Liver (tissue), 8 donors: ENCODE measurements at regions not wholly inside any gene's neighbourhood (a gene's known extent, or its start where the extent isn't known, plus 50 kb on each side); places are given as distances from the start of the nearest gene placed in this dataset.

Experiments used
- DNase-seq: peaks from one replicate; pipeline ENCODE4 v3.0.0-alpha.2; 2017; ENCODE audit warnings: low spot score
- H3K27ac ChIP-seq, 2 donors: one replicate each; pipeline ENCODE4 v1.7.0; 2013; ENCODE audit warnings: inconsistent platforms in 2 of 2, low read length in 2 of 2, control low read depth in 1 of 2, low read depth in 1 of 2, mild to moderate bottlenecking in 1 of 2
- H3K27me3 ChIP-seq, 4 donors: one replicate each; pipeline versions ENCODE4 v1.6.1 to v1.7.0; 2013; ENCODE audit warnings: low read length in 3 of 4, inconsistent platforms in 1 of 4, mild to moderate bottlenecking in 1 of 4, moderate library complexity in 1 of 4; ENCODE audit not compliant: control insufficient read depth in 4 of 4, insufficient read depth in 4 of 4
- H3K36me3 ChIP-seq, 4 donors: one replicate each; pipeline versions ENCODE4 v1.6.1 to v1.7.0; 2013; ENCODE audit warnings: low read length in 3 of 4, mild to moderate bottlenecking in 3 of 4, low read depth in 1 of 4, moderate library complexity in 1 of 4; ENCODE audit not compliant: control insufficient read depth in 4 of 4, insufficient read depth in 3 of 4
- H3K4me1 ChIP-seq, 4 donors: one replicate each; pipeline versions ENCODE4 v1.6.1 to v1.7.0; 2013; ENCODE audit warnings: low read length in 3 of 4, mild to moderate bottlenecking in 3 of 4, moderate library complexity in 1 of 4; ENCODE audit not compliant: control insufficient read depth in 4 of 4, insufficient read depth in 4 of 4
- H3K4me3 ChIP-seq, 3 donors: one replicate each; pipeline versions ENCODE4 v1.6.1 to v1.7.0; 2013; ENCODE audit warnings: low read length in 3 of 3, control low read depth in 1 of 3, low read depth in 1 of 3, mild to moderate bottlenecking in 1 of 3
- H3K9ac ChIP-seq, 2 donors: one replicate each; pipeline ENCODE4 v1.7.0; 2013; ENCODE audit warnings: low read length in 2 of 2, mild to moderate bottlenecking in 2 of 2, moderate library complexity in 2 of 2, control low read depth in 1 of 2, low read depth in 1 of 2
- H3K9me3 ChIP-seq, 4 donors: one replicate each; pipeline versions ENCODE4 v1.6.1 to v1.7.0; 2013; ENCODE audit warnings: low read length in 3 of 4; ENCODE audit not compliant: control insufficient read depth in 4 of 4
- FOXA1 ChIP-seq: IDR thresholded peaks from 2 replicates; pipeline ENCODE4 v1.6.1; 2016; ENCODE audit warnings: antibody characterized with exemption
- HNF4A ChIP-seq, 2 donors: conservative IDR thresholded peaks; 2 replicates each; pipeline ENCODE4 v1.6.1; 2016; ENCODE audit warnings: antibody characterized with exemption in 2 of 2, mild to moderate bottlenecking in 2 of 2
- HNF4G ChIP-seq: IDR thresholded peaks from 2 replicates; pipeline ENCODE4 v1.6.1; 2016; ENCODE audit warnings: antibody characterized with exemption
- RAD21 ChIP-seq, 2 donors: IDR thresholded peaks; 2 replicates each; pipeline ENCODE4 v1.6.1; 2016; ENCODE audit warnings: antibody characterized with exemption in 2 of 2, mild to moderate bottlenecking in 2 of 2
- RXRA ChIP-seq, 2 donors: IDR thresholded peaks; 2 replicates each; pipeline ENCODE4 v1.6.1; 2017 to 2018; ENCODE audit warnings: antibody characterized with exemption in 2 of 2, mild to moderate bottlenecking in 1 of 2
- SP1 ChIP-seq: IDR thresholded peaks from 2 replicates; pipeline ENCODE4 v1.6.1; 2018; ENCODE audit warnings: antibody characterized with exemption, mild to moderate bottlenecking
- YY1 ChIP-seq: IDR thresholded peaks from 2 replicates; pipeline ENCODE4 v1.6.1; 2016; ENCODE audit warnings: antibody characterized with exemption, mild to moderate bottlenecking
- WGBS: extraction: QIAGEN DNeasy Blood & Tissue Kit; methylation state at CpG from one replicate; pipeline ENCODE4 v1.1.7; 2013; 5-methylcytosine and 5-hydroxymethylcytosine counted together
- TF ChIP-seq, protein P1 (sequence below): fragments of 150-350 bp; IDR thresholded peaks from 2 replicates; pipeline ENCODE4 v1.5.1; 2017; ENCODE audit warnings: improper control_type of control experiment, low read depth, low read length; ENCODE audit not compliant: missing input control
- TF ChIP-seq, protein P2 (sequence below): IDR thresholded peaks from 2 replicates; pipeline ENCODE4 v1.6.1; 2016; ENCODE audit warnings: antibody characterized with exemption, mild to moderate bottlenecking
- donor health status: healthy.
- donor health status: healthy.
- donor health status: healthy.
- donor health status: healthy.
- donor health status: healthy.

DNA sequence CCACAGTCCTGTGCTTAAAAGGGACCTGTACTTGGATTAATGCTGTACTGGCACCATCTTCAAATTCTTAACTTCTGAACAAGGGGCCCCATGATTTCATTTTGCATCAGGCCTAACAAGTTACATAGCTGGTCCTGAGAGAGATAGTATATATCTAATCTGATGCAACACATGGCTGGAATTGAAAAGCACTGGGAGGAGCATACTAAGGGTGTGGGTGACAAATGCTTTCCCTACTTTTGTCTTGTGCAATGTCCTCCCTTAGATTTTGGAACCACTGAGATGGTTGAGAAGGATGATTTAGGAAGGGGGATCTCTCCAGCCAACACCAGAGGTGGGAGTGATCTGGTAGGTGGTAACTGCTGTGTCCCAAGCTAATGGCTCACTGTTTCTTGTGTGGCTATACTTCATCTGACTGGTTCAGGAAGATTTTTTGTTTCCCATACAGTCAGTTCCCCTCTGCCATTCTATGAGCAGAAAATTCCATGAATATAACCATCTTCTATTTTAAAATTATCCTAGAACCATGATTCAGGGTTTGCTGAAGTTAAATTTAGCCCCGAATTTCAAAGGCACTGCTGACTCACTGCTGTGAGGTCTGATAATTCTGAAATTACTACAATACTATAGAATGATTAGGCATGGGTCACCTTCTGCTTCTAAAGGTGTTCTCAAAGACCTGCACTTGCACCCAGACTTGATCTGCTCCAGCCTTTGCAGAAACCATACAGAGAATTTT lies 108.3 kb upstream of the NCKAP5 start:
- Histone ChIP-seq H3K36me3 (no peaks in the 10 kb centered on the region), H3K9me3 (no peaks in the 10 kb centered on the region), H3K4me1 (peaks cover 0 to 30% (median 19%) of the 10 kb centered on the region in 4 donors), H3K27me3 (no peaks in the 10 kb centered on the region), H3K9ac (no peak overlapping the region), H3K4me3 (no peak overlapping the region), H3K27ac (no peak overlapping the region)
- DNase-seq: no peak
- TF ChIP-seq, protein P1, sequence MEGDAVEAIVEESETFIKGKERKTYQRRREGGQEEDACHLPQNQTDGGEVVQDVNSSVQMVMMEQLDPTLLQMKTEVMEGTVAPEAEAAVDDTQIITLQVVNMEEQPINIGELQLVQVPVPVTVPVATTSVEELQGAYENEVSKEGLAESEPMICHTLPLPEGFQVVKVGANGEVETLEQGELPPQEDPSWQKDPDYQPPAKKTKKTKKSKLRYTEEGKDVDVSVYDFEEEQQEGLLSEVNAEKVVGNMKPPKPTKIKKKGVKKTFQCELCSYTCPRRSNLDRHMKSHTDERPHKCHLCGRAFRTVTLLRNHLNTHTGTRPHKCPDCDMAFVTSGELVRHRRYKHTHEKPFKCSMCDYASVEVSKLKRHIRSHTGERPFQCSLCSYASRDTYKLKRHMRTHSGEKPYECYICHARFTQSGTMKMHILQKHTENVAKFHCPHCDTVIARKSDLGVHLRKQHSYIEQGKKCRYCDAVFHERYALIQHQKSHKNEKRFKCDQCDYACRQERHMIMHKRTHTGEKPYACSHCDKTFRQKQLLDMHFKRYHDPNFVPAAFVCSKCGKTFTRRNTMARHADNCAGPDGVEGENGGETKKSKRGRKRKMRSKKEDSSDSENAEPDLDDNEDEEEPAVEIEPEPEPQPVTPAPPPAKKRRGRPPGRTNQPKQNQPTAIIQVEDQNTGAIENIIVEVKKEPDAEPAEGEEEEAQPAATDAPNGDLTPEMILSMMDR: no peak
- no peak for TF ChIP-seq SP1
- TF ChIP-seq HNF4A (conservative IDR thresholded peaks at IDR 0.05): no peak
- TF ChIP-seq YY1: no peak
- no peak for TF ChIP-seq FOXA1
- TF ChIP-seq RAD21 (IDR thresholded peaks at IDR 0.05): no peak
- TF ChIP-seq HNF4G: no peak
- WGBS: 92% methylated on average over 1 of the region's 1 CpG

DNA sequence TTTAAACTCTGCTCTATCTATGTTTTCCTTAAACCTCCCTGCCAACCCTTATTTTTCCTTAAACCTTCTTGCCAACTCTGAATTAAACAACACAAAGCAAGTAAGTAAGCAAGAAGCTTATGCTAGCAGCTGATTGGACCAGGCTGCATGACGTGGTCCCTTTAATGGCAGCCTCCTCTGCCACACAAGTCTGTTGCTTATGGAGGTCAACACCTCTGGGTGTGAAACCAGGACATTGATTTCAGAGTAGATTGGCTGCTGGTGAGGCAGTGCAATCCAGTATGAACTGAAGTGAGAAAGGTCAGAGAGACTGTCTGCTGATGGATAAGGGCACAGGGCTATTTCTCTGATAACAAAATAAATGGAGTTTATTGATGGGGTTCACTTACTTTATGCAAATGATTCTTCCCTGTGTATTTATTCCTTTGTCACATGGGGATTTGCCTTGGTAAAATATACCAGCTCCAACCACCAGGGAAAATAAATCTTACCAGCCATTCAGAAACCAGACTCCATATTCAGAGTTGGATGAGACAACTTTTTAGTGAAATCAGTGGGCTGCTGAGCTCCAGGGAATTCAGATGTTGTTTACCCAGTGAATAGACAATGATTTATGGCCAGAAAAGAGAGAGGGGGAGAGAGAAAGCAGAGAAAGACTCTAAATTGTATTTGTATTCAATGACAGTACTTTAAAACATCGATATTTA lies 112.2 kb upstream of the NCKAP5 start:
- 78% methylated on average over 2 of the region's 2 CpGs for WGBS
- TF ChIP-seq HNF4A (conservative IDR thresholded peaks at IDR 0.05): peak in 1 of 2 donors; percentile 10
- TF ChIP-seq RXRA (IDR thresholded peaks at IDR 0.05): peak in 1 of 2 donors; percentile 47
- TF ChIP-seq, protein P1: peak; percentile 2
- TF ChIP-seq, protein P2, sequence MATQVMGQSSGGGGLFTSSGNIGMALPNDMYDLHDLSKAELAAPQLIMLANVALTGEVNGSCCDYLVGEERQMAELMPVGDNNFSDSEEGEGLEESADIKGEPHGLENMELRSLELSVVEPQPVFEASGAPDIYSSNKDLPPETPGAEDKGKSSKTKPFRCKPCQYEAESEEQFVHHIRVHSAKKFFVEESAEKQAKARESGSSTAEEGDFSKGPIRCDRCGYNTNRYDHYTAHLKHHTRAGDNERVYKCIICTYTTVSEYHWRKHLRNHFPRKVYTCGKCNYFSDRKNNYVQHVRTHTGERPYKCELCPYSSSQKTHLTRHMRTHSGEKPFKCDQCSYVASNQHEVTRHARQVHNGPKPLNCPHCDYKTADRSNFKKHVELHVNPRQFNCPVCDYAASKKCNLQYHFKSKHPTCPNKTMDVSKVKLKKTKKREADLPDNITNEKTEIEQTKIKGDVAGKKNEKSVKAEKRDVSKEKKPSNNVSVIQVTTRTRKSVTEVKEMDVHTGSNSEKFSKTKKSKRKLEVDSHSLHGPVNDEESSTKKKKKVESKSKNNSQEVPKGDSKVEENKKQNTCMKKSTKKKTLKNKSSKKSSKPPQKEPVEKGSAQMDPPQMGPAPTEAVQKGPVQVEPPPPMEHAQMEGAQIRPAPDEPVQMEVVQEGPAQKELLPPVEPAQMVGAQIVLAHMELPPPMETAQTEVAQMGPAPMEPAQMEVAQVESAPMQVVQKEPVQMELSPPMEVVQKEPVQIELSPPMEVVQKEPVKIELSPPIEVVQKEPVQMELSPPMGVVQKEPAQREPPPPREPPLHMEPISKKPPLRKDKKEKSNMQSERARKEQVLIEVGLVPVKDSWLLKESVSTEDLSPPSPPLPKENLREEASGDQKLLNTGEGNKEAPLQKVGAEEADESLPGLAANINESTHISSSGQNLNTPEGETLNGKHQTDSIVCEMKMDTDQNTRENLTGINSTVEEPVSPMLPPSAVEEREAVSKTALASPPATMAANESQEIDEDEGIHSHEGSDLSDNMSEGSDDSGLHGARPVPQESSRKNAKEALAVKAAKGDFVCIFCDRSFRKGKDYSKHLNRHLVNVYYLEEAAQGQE: no peak
- H3K4me1 ChIP-seq: peaks cover 0 to 2% (median 1%) of the 10 kb centered on the region in 4 donors
- no peak overlapping the region for H3K27ac ChIP-seq
- no peak overlapping the region for H3K9ac ChIP-seq
- H3K36me3 ChIP-seq: no peaks in the 10 kb centered on the region
- no peaks in the 10 kb centered on the region for H3K9me3 ChIP-seq
- DNase-seq: no peak
- no peaks in the 10 kb centered on the region for H3K27me3 ChIP-seq
- H3K4me3 ChIP-seq: no peak overlapping the region
